ENCODE measurements at regions not wholly inside any gene's neighbourhood (a gene's known extent, or its start where the extent isn't known, plus 50 kb on each side); places are given as distances from the start of the nearest gene placed in this dataset.

DNA sequence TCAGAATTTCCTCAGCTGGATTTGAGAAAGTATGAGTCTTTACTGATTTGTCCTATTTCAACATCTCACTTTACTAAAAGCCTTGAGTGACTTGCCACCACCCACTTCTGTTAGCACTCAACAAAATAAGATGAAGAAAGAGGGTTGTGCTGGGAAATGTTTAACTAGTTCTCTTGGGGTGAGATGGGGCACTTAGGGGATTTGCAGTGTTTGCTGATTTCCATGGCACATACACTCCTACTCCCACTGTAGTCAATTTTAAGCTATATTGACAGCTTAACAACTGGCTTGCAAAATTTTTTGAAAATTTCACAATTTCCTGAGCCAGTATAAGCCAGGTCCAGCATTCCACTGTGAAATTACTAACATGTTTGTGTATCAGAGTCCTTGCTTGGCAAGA is 463.1 kb upstream of the ARHGEF26 start:
- TF ChIP-seq, protein P1, sequence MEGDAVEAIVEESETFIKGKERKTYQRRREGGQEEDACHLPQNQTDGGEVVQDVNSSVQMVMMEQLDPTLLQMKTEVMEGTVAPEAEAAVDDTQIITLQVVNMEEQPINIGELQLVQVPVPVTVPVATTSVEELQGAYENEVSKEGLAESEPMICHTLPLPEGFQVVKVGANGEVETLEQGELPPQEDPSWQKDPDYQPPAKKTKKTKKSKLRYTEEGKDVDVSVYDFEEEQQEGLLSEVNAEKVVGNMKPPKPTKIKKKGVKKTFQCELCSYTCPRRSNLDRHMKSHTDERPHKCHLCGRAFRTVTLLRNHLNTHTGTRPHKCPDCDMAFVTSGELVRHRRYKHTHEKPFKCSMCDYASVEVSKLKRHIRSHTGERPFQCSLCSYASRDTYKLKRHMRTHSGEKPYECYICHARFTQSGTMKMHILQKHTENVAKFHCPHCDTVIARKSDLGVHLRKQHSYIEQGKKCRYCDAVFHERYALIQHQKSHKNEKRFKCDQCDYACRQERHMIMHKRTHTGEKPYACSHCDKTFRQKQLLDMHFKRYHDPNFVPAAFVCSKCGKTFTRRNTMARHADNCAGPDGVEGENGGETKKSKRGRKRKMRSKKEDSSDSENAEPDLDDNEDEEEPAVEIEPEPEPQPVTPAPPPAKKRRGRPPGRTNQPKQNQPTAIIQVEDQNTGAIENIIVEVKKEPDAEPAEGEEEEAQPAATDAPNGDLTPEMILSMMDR (IDR thresholded peaks at IDR 0.05): no peak
- TF ChIP-seq POLR2AphosphoS5 (IDR thresholded peaks at IDR 0.05): no peak
